Renal pelvis (tissue), 1 donor: ENCODE measurements at regions not wholly inside any gene's neighbourhood (a gene's known extent, or its start where the extent isn't known, plus 50 kb on each side); places are given as distances from the start of the nearest gene placed in this dataset.

Experiments
- DNase-seq: peaks from one replicate; pipeline ENCODE4 v3.0.0-alpha.2; 2013

GRCh38 chr20:1060985-1061384 is 57.4 kb upstream of the PSMF1 start:
- no peak for DNase-seq

- no peak for DNase-seq
Measured at GRCh38 chr20:1061484-1062221, 56.7 kb upstream of the PSMF1 start.

- peak; percentile 43 for DNase-seq
Measured at GRCh38 chr20:1062334-1063010, 55.9 kb upstream of the PSMF1 start.
